Neuronal stem cell (in vitro differentiated cells): ENCODE measurements at regions not wholly inside any gene's neighbourhood (a gene's known extent, or its start where the extent isn't known, plus 50 kb on each side); places are given as distances from the start of the nearest gene placed in this dataset.
A peak's percentile ranks its signal among the peaks of the same experiment; 100 is the strongest.

Experiments
- DNase-seq: peaks from one replicate; pipeline ENCODE4 v3.0.0-alpha.2; 2013; ENCODE audit warnings: low spot score
- H2AFZ ChIP-seq: one replicate; pipeline ENCODE4 v1.6.1; 2013; ENCODE audit warnings: mild to moderate bottlenecking, low read length, inconsistent platforms
- H2AK5ac ChIP-seq: 2 replicates; pipeline ENCODE4 v1.6.1; 2013; ENCODE audit warnings: low read depth, mild to moderate bottlenecking, inconsistent platforms, low read length, moderate library complexity, mixed read lengths
- H2BK120ac ChIP-seq: 2 replicates; pipeline ENCODE4 v1.6.1; 2013; ENCODE audit warnings: low read depth, mild to moderate bottlenecking, inconsistent platforms, low read length, moderate library complexity, mixed read lengths
- H2BK12ac ChIP-seq: one replicate; pipeline ENCODE4 v1.6.1; 2013; ENCODE audit warnings: low read length, inconsistent platforms
- H2BK15ac ChIP-seq: 2 replicates; pipeline ENCODE4 v1.6.1; 2013; ENCODE audit warnings: mild to moderate bottlenecking, low read length, inconsistent platforms, mixed read lengths
- H2BK5ac ChIP-seq: one replicate; pipeline ENCODE4 v1.6.1; 2013; ENCODE audit warnings: inconsistent platforms, mild to moderate bottlenecking, low read length, moderate library complexity
- H3K14ac ChIP-seq: one replicate; pipeline ENCODE4 v1.6.1; 2013; ENCODE audit warnings: low read length, inconsistent platforms
- H3K18ac ChIP-seq: 2 replicates; pipeline ENCODE4 v1.6.1; 2013; ENCODE audit warnings: low read length, inconsistent platforms
- H3K23ac ChIP-seq: 2 replicates; pipeline ENCODE4 v1.6.1; 2013; ENCODE audit warnings: low read depth, mild to moderate bottlenecking, mixed read lengths, low read length, inconsistent platforms; ENCODE audit not compliant: poor library complexity
- H3K27ac ChIP-seq: replicated peaks from 3 replicates; pipeline ENCODE4 v1.5.1; 2013; ENCODE audit warnings: low read length, inconsistent platforms
- H3K27me3 ChIP-seq, 3 experiments: 2 replicates each; pipeline ENCODE4 v1.6.1; 2013; ENCODE audit warnings: low read length in 3 of 3, mild to moderate bottlenecking in 2 of 3, inconsistent platforms in 1 of 3, low read depth in 1 of 3, mixed read lengths in 1 of 3, moderate library complexity in 1 of 3; ENCODE audit not compliant: control insufficient read depth in 3 of 3, insufficient read depth in 3 of 3
- H3K36me3 ChIP-seq, 2 donors: replicated peaks in 1 of 2; 2 replicates each; pipeline ENCODE4 v1.6.1; 2013; ENCODE audit warnings: low read length in 2 of 2; ENCODE audit not compliant: control insufficient read depth in 2 of 2, insufficient read depth in 2 of 2
- H3K4ac ChIP-seq: 2 replicates; pipeline ENCODE4 v1.6.1; 2013; ENCODE audit warnings: inconsistent platforms, mild to moderate bottlenecking, low read length, moderate library complexity
- H3K4me1 ChIP-seq, 2 donors: 1 replicate in 1 of 2; 2 replicates in 1 of 2; pipeline ENCODE4 v1.6.1; 2013; ENCODE audit warnings: low read length in 2 of 2, low read depth in 1 of 2; ENCODE audit not compliant: control insufficient read depth in 2 of 2, insufficient read depth in 1 of 2
- H3K4me2 ChIP-seq: one replicate; pipeline ENCODE4 v1.6.1; 2013; ENCODE audit warnings: mild to moderate bottlenecking, low read length, inconsistent platforms; ENCODE audit not compliant: insufficient read depth, poor library complexity, severe bottlenecking
- H3K4me3 ChIP-seq, 2 donors: 2 replicates each; pipeline ENCODE4 v1.5.1; 2013; ENCODE audit warnings: low read length in 2 of 2, mild to moderate bottlenecking in 2 of 2, inconsistent platforms in 1 of 2, moderate library complexity in 1 of 2
- H3K79me1 ChIP-seq: one replicate; pipeline ENCODE4 v1.6.1; 2013; ENCODE audit warnings: low read depth, mild to moderate bottlenecking, inconsistent platforms, low read length, moderate library complexity
- H3K9ac ChIP-seq: one replicate; pipeline ENCODE4 v1.6.1; 2013; ENCODE audit warnings: mild to moderate bottlenecking, low read depth, low read length, inconsistent platforms; ENCODE audit not compliant: poor library complexity
- H3K9me3 ChIP-seq, 2 donors: replicated peaks in 1 of 2; 2 replicates each; pipeline versions ENCODE3 to v1.6.1; 2013; ENCODE audit warnings: low read length in 2 of 2, mild to moderate bottlenecking in 2 of 2, inconsistent platforms in 1 of 2, low read depth in 1 of 2, mixed read lengths in 1 of 2, moderate library complexity in 1 of 2; ENCODE audit not compliant: control insufficient read depth in 2 of 2, insufficient read depth in 1 of 2
- H4K8ac ChIP-seq: one replicate; pipeline ENCODE4 v1.6.1; 2013; ENCODE audit warnings: low read depth, mild to moderate bottlenecking, inconsistent platforms, low read length, moderate library complexity
- H4K91ac ChIP-seq: one replicate; pipeline ENCODE4 v1.6.1; 2013; ENCODE audit warnings: low read length, low read depth, mild to moderate bottlenecking, inconsistent platforms; ENCODE audit not compliant: poor library complexity
- WGBS, 2 donors: extraction: QIAGEN DNeasy Blood & Tissue Kit; methylation state at CpG; one replicate each; pipeline ENCODE4 v1.1.7; 2013; ENCODE audit warnings: missing lambda C conversion rate in 2 of 2, mixed read lengths in 1 of 2; ENCODE audit not compliant: insufficient read length in 2 of 2, insufficient replicate concordance in 1 of 2; ENCODE audit errors: extremely low coverage in 2 of 2; 5-methylcytosine and 5-hydroxymethylcytosine counted together

GRCh38 chr1:201624741-201625225 lies 85.9 kb downstream of the NAV1 start:
- Histone ChIP-seq H3K27me3 (no peaks in the 10 kb centered on the region), H3K4me3 (no peak overlapping the region)

DNA sequence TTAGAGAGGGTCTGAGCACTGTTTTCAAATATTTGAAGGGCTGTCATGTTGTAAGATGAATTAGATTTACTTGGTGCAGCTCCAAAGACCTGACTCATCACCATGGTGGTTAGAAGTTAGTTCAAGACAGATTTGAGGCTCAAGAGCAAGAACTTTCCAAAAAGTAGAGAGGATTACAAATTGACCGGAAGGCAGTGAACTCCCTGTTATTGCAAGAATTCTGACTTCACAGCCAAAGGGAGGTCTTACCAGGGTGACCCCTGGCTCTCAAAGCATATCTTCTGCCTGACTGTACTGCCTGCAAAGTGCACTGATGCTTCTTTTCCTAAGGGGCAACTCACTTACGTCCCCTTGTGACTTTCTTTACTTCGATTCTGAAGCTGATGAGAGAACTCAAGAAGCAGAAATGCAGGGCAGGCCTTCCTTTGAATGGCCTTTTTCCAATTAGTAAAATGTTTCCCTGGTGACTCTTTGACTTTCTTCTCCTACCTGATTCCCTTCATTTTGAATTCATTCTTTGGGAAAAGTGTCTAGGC lies 86.4 kb downstream of the NAV1 start:
- WGBS, 2 donors, result no CpG with 5 or more reads among the region's 3 CpGs
- no peak overlapping the region for H3K23ac ChIP-seq
- DNase-seq, result no peak
- H3K4me3 ChIP-seq, result no peak overlapping the region
- H3K9me3 ChIP-seq, result no peaks in the 10 kb centered on the region
- no peak overlapping the region for H4K91ac ChIP-seq
- no peak overlapping the region for H3K18ac ChIP-seq
- no peaks in the 10 kb centered on the region for H3K79me1 ChIP-seq
- no peak overlapping the region for H2BK12ac ChIP-seq
- H2BK5ac ChIP-seq, result no peak overlapping the region
- no peaks in the 10 kb centered on the region for H3K27me3 ChIP-seq
- no peak overlapping the region for H3K4me2 ChIP-seq
- no peak overlapping the region for H2BK120ac ChIP-seq
- H3K36me3 ChIP-seq, result no peaks in the 10 kb centered on the region
- no peak overlapping the region for H3K14ac ChIP-seq
- H2AFZ ChIP-seq, result no peak overlapping the region
- no peak overlapping the region for H2AK5ac ChIP-seq
- peaks cover 6 to 9% of the 10 kb centered on the region in 2 donors for H3K4me1 ChIP-seq
- H3K4ac ChIP-seq, result no peak overlapping the region
- H3K9ac ChIP-seq, result no peak overlapping the region
- H4K8ac ChIP-seq, result no peak overlapping the region
- H2BK15ac ChIP-seq, result no peak overlapping the region
- H3K27ac ChIP-seq, result no peak overlapping the region

More at GRCh38 chr1:201624741-201625225, 85.9 kb downstream of the NAV1 start:
- Histone ChIP-seq H2BK15ac (no peak overlapping the region), H2BK12ac (no peak overlapping the region), H3K4ac (no peak overlapping the region), H3K36me3 (no peaks in the 10 kb centered on the region), H3K23ac (no peak overlapping the region), H3K27ac (no peak overlapping the region), H3K18ac (no peak overlapping the region), H2AFZ (no peak overlapping the region), H3K4me2 (no peak overlapping the region), H4K91ac (no peak overlapping the region), H2BK5ac (no peak overlapping the region), H2AK5ac (no peak overlapping the region), H3K14ac (no peak overlapping the region), H2BK120ac (no peak overlapping the region), H3K9me3 (no peaks in the 10 kb centered on the region), H3K4me1 (peaks cover 6 to 9% of the 10 kb centered on the region in 2 donors), H3K9ac (no peak overlapping the region), H3K79me1 (no peaks in the 10 kb centered on the region), H4K8ac (no peak overlapping the region)
- WGBS, 2 donors, result no CpG with 5 or more reads among the region's 4 CpGs
- no peak for DNase-seq

DNA sequence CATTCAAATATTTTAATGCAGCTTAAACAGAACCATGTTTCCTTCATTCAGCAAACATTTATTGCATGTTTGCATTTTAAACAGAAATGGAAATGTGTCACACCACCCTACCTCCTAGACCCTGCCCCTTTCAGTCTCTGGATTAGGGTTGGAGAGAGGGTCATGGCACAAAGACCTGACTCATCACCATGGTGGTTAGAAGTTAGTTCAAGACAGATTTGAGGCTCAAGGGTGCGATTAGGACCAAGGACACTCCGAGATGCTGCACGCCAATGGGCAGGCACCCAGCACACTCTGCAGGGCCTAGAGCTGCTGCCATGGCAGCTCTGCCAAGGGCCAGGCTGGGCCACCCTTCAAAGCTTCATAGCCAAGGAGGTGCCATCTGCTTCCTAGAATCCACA lies 86.9 kb downstream of the NAV1 start:
- H3K18ac ChIP-seq, result no peak overlapping the region
- H2BK120ac ChIP-seq, result no peak overlapping the region
- H2BK12ac ChIP-seq, result no peak overlapping the region
- H3K4ac ChIP-seq, result no peak overlapping the region
- no peak overlapping the region for H3K4me3 ChIP-seq
- peak overlapping the region; percentile 56 for H2BK15ac ChIP-seq
- H3K4me1 ChIP-seq, result peaks cover 6 to 9% of the 10 kb centered on the region in 2 donors
- no peak overlapping the region for H2BK5ac ChIP-seq
- H3K36me3 ChIP-seq, result no peaks in the 10 kb centered on the region
- no peak overlapping the region for H3K9ac ChIP-seq
- H3K27me3 ChIP-seq, result no peaks in the 10 kb centered on the region
- H3K79me1 ChIP-seq, result no peaks in the 10 kb centered on the region
- H3K9me3 ChIP-seq, result no peaks in the 10 kb centered on the region
- no peak for DNase-seq
- peak overlapping the region; percentile 3 for H2AK5ac ChIP-seq
- H4K91ac ChIP-seq, result no peak overlapping the region
- H3K14ac ChIP-seq, result no peak overlapping the region
- no CpG with 5 or more reads among the region's 3 CpGs for WGBS, 2 donors
- no peak overlapping the region for H4K8ac ChIP-seq
- no peak overlapping the region for H2AFZ ChIP-seq
- H3K27ac ChIP-seq, result no peak overlapping the region
- no peak overlapping the region for H3K4me2 ChIP-seq
- no peak overlapping the region for H3K23ac ChIP-seq

- Histone ChIP-seq H3K14ac (no peak overlapping the region), H3K18ac (no peak overlapping the region), H4K91ac (no peak overlapping the region), H2AFZ (no peak overlapping the region), H2BK5ac (no peak overlapping the region), H2BK120ac (no peak overlapping the region), H3K27ac (no peak overlapping the region), H3K4me3 (no peak overlapping the region), H3K4me1 (peaks cover 6 to 10% of the 10 kb centered on the region in 2 donors), H4K8ac (no peak overlapping the region), H3K23ac (no peak overlapping the region), H3K9ac (no peak overlapping the region), H3K27me3 (no peaks in the 10 kb centered on the region), H3K4ac (no peak overlapping the region), H2BK15ac (peak overlapping the region; percentile 56), H3K79me1 (no peaks in the 10 kb centered on the region), H3K9me3 (no peaks in the 10 kb centered on the region), H3K4me2 (no peak overlapping the region), H2BK12ac (no peak overlapping the region), H3K36me3 (no peaks in the 10 kb centered on the region), H2AK5ac (no peak overlapping the region)
- no peak for DNase-seq
- WGBS, 2 donors, result no CpG with 5 or more reads among the region's 4 CpGs
Measured at GRCh38 chr1:201626629-201627275, 87.8 kb downstream of the NAV1 start.
